ENCODE measurements at regions not wholly inside any gene's neighbourhood (a gene's known extent, or its start where the extent isn't known, plus 50 kb on each side); places are given as distances from the start of the nearest gene placed in this dataset.

DNA sequence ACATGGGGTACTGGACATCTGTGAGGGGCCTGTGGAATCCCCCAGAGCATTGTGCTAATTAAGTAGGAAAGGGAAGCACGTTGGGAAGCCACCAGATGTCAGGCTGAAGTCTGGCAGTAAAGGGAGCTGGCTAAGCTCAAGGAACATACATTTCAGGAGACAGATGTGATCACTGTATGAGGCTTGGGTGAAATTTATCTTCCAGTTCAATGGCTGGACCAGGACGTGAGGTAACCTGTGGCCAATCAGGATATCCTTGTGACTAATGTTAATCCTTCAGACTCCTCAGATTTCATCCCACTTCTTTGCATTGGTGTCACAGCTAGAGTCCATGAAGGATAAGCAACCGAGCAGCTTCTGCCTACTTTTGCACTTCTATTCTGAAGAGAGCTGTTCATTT is 110.2 kb upstream of the APP start:
- DNase-seq (ENCODE audit: low read depth in 1 of 2, low spot score in 1 of 2) = no peak
- no peak overlapping the region for H3K27ac ChIP-seq (replicated peaks)
- TF ChIP-seq, protein P1, sequence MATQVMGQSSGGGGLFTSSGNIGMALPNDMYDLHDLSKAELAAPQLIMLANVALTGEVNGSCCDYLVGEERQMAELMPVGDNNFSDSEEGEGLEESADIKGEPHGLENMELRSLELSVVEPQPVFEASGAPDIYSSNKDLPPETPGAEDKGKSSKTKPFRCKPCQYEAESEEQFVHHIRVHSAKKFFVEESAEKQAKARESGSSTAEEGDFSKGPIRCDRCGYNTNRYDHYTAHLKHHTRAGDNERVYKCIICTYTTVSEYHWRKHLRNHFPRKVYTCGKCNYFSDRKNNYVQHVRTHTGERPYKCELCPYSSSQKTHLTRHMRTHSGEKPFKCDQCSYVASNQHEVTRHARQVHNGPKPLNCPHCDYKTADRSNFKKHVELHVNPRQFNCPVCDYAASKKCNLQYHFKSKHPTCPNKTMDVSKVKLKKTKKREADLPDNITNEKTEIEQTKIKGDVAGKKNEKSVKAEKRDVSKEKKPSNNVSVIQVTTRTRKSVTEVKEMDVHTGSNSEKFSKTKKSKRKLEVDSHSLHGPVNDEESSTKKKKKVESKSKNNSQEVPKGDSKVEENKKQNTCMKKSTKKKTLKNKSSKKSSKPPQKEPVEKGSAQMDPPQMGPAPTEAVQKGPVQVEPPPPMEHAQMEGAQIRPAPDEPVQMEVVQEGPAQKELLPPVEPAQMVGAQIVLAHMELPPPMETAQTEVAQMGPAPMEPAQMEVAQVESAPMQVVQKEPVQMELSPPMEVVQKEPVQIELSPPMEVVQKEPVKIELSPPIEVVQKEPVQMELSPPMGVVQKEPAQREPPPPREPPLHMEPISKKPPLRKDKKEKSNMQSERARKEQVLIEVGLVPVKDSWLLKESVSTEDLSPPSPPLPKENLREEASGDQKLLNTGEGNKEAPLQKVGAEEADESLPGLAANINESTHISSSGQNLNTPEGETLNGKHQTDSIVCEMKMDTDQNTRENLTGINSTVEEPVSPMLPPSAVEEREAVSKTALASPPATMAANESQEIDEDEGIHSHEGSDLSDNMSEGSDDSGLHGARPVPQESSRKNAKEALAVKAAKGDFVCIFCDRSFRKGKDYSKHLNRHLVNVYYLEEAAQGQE (IDR thresholded peaks at IDR 0.05; ENCODE audit: insufficient replicate concordance, low read depth) = no peak
- TF ChIP-seq SPI1 (IDR thresholded peaks at IDR 0.05; ENCODE audit: borderline replicate concordance, low read depth) = no peak
- no peak for TF ChIP-seq POLR2AphosphoS5 (IDR thresholded peaks at IDR 0.05; ENCODE audit: low read depth)
- no peak for TF ChIP-seq GABPA (IDR thresholded peaks at IDR 0.05; ENCODE audit: low read depth)
- TF ChIP-seq, protein P2, sequence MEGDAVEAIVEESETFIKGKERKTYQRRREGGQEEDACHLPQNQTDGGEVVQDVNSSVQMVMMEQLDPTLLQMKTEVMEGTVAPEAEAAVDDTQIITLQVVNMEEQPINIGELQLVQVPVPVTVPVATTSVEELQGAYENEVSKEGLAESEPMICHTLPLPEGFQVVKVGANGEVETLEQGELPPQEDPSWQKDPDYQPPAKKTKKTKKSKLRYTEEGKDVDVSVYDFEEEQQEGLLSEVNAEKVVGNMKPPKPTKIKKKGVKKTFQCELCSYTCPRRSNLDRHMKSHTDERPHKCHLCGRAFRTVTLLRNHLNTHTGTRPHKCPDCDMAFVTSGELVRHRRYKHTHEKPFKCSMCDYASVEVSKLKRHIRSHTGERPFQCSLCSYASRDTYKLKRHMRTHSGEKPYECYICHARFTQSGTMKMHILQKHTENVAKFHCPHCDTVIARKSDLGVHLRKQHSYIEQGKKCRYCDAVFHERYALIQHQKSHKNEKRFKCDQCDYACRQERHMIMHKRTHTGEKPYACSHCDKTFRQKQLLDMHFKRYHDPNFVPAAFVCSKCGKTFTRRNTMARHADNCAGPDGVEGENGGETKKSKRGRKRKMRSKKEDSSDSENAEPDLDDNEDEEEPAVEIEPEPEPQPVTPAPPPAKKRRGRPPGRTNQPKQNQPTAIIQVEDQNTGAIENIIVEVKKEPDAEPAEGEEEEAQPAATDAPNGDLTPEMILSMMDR (IDR thresholded peaks at IDR 0.05; ENCODE audit: insufficient read depth, low read length) = no peak
- no peaks in the 10 kb centered on the region for H3K27me3 ChIP-seq (ENCODE audit: insufficient read depth, poor library complexity, severe bottlenecking)
- no peak overlapping the region for H3K4me3 ChIP-seq (replicated peaks; ENCODE audit: insufficient read depth, low read length)

DNA sequence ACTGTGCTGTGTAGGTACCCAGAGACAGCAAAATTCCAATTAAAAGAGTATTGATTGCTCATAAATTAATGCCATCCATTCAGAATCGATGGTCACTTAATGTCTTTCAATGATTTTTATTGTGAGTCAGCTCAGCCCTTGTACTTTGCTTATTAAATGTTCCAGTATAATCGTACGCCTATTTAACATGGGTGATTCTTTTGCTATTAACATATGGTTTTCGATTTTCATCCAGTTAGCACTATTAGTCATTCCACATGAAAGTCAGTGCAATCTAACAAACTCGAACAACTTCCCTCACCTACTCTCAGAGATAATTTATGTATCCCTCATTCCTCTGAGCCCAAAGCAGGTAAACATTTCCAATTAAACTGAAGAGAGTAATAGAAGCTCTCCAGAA is 109.6 kb upstream of the APP start:
- Histone ChIP-seq H3K27ac (replicated peaks) (no peak overlapping the region), H3K27me3 (ENCODE audit: insufficient read depth, poor library complexity, severe bottlenecking) (no peaks in the 10 kb centered on the region), H3K4me3 (replicated peaks; ENCODE audit: insufficient read depth, low read length) (no peak overlapping the region)
- TF ChIP-seq SPI1 (IDR thresholded peaks at IDR 0.05; ENCODE audit: borderline replicate concordance, low read depth) = no peak
- TF ChIP-seq, protein P1 (IDR thresholded peaks at IDR 0.05; ENCODE audit: insufficient replicate concordance, low read depth) = no peak
- TF ChIP-seq, protein P2 (IDR thresholded peaks at IDR 0.05; ENCODE audit: insufficient read depth, low read length) = no peak
- TF ChIP-seq POLR2AphosphoS5 (IDR thresholded peaks at IDR 0.05; ENCODE audit: low read depth) = no peak
- TF ChIP-seq GABPA (IDR thresholded peaks at IDR 0.05; ENCODE audit: low read depth) = no peak
- no peak for DNase-seq (ENCODE audit: low read depth in 1 of 2, low spot score in 1 of 2)

DNA sequence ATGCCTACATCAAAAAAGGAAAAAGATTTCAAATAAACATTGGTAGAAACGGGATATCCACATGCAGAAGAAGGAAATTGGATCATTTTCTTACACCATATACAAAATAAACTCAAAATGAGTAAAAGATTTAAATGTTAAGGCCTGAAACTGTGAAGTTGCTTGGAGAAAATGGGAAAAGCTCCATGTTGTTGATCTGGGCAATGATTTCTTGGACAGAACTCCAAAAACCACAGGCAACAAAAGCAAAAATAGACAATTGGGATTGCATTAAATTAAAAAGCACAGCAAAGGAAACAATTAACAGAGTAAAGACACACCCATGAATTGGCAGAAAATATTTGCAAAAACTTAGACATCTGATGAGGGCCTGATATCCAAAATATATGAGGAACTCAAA is 105.2 kb upstream of the APP start:
- TF ChIP-seq POLR2AphosphoS5 (IDR thresholded peaks at IDR 0.05; ENCODE audit: low read depth) (no peak), SPI1 (IDR thresholded peaks at IDR 0.05; ENCODE audit: borderline replicate concordance, low read depth) (no peak), GABPA (IDR thresholded peaks at IDR 0.05; ENCODE audit: low read depth) (no peak)
- TF ChIP-seq, protein P1 (IDR thresholded peaks at IDR 0.05; ENCODE audit: insufficient replicate concordance, low read depth) = no peak
- TF ChIP-seq, protein P2 (IDR thresholded peaks at IDR 0.05; ENCODE audit: insufficient read depth, low read length) = no peak
- Histone ChIP-seq H3K27ac (replicated peaks) (no peak overlapping the region), H3K27me3 (ENCODE audit: insufficient read depth, poor library complexity, severe bottlenecking) (no peaks in the 10 kb centered on the region), H3K4me3 (replicated peaks; ENCODE audit: insufficient read depth, low read length) (no peak overlapping the region)
- DNase-seq (ENCODE audit: low read depth in 1 of 2, low spot score in 1 of 2) = no peak

All from HL-60 (cell line).